MCF 10A (cell line): ENCODE measurements at regions not wholly inside any gene's neighbourhood (a gene's known extent, or its start where the extent isn't known, plus 50 kb on each side); places are given as distances from the start of the nearest gene placed in this dataset.

Experiments used
- BruUV-seq: library from RNA; stranded (reverse); fragments of 400-500 nt; replicated peaks from 2 replicates; lab custom pipeline; 2021; lab: Mats Ljungman, UMichigan
- CTCF ChIA-PET: fragments of 300-600 bp; sonication (Branson Sonifier 250); formaldehyde crosslinking; extraction: SDS; loops from one replicate; lab custom pipeline; 2021; ENCODE audit warnings: antibody characterized with exemption, inconsistent platforms; lab: Yijun Ruan, JAX
- POLR2A ChIA-PET: fragments of 300-600, 350-650 bp; sonication (Branson Sonifier 250); formaldehyde crosslinking; extraction: SDS; loops from one replicate; lab custom pipeline; 2020; ENCODE audit warnings: antibody characterized with exemption, inconsistent platforms; lab: Yijun Ruan, JAX
- DNase-seq: peaks from one replicate; pipeline ENCODE4 v3.0.0-alpha.2; 2018; ENCODE audit not compliant: unreplicated experiment
- H3K27ac Mint-ChIP-seq: one replicate; pipeline ENCODE4 v1.8.0; 2022; ENCODE audit warnings: mild to moderate bottlenecking, low read depth, mixed read lengths; ENCODE audit not compliant: unreplicated experiment
- H3K27me3 Mint-ChIP-seq: one replicate; pipeline ENCODE4 v1.8.0; 2022; ENCODE audit warnings: mixed read lengths; ENCODE audit not compliant: insufficient read depth, unreplicated experiment
- H3K36me3 Mint-ChIP-seq: one replicate; pipeline ENCODE4 v1.8.0; 2022; ENCODE audit warnings: mild to moderate bottlenecking, moderate library complexity, mixed read lengths; ENCODE audit not compliant: insufficient read depth, unreplicated experiment
- H3K4me1 Mint-ChIP-seq: one replicate; pipeline ENCODE4 v1.8.0; 2022; ENCODE audit warnings: mixed read lengths; ENCODE audit not compliant: insufficient read depth, unreplicated experiment
- H3K4me3 Mint-ChIP-seq: one replicate; pipeline ENCODE4 v1.8.0; 2022; ENCODE audit warnings: mild to moderate bottlenecking, moderate library complexity, mixed read lengths; ENCODE audit not compliant: unreplicated experiment
- H3K9me3 Mint-ChIP-seq: one replicate; pipeline ENCODE4 v1.8.0; 2022; ENCODE audit warnings: mixed read lengths; ENCODE audit not compliant: unreplicated experiment
- CTCF ChIP-seq: fragments of 200-600 bp; IDR thresholded peaks from one replicate; pipeline ENCODE4 v1.8.0; 2022; ENCODE audit warnings: antibody characterized with exemption, mild to moderate bottlenecking; ENCODE audit not compliant: unreplicated experiment
- intact Hi-C: fragments of 100-400 bp; cut with micrococcal nuclease; formaldehyde crosslinking; loops from 2 replicates; pipeline ENCODE4 v1.14.1; 2022

GRCh38 chr6:167441715-167442206 is 116.9 kb downstream of the TTLL2 start:
- POLR2A ChIA-PET = no interaction called here
- Mint-ChIP-seq H3K9me3 (no peaks in the 10 kb centered on the region), H3K4me1 (no peaks in the 10 kb centered on the region), H3K36me3 (no peaks in the 10 kb centered on the region), H3K4me3 (no peak overlapping the region), H3K27ac (no peak overlapping the region), H3K27me3 (peaks cover 66% of the 10 kb centered on the region)
- BruUV-seq = no TSS peak
- no peak for DNase-seq
- CTCF ChIA-PET = no interaction called here
- intact Hi-C loops = no loop called here
- TF ChIP-seq CTCF = no peak

- ChIA-PET CTCF (no interaction called here), POLR2A (no interaction called here)
- H3K4me3 Mint-ChIP-seq = no peak overlapping the region
- no peaks in the 10 kb centered on the region for H3K9me3 Mint-ChIP-seq
- no peak overlapping the region for H3K27ac Mint-ChIP-seq
- intact Hi-C loops = no loop called here
- no peaks in the 10 kb centered on the region for H3K4me1 Mint-ChIP-seq
- no peak for TF ChIP-seq CTCF
- no peaks in the 10 kb centered on the region for H3K36me3 Mint-ChIP-seq
- H3K27me3 Mint-ChIP-seq = peaks cover 66% of the 10 kb centered on the region
- no TSS peak for BruUV-seq
- no peak for DNase-seq
Measured at GRCh38 chr6:167442245-167442644, 117.4 kb downstream of the TTLL2 start.

- H3K27ac Mint-ChIP-seq = no peak overlapping the region
- H3K4me3 Mint-ChIP-seq = no peak overlapping the region
- TF ChIP-seq CTCF = no peak
- peaks cover 64% of the 10 kb centered on the region for H3K27me3 Mint-ChIP-seq
- intact Hi-C loops = no loop called here
- no peaks in the 10 kb centered on the region for H3K4me1 Mint-ChIP-seq
- no peak for DNase-seq
- no peaks in the 10 kb centered on the region for H3K36me3 Mint-ChIP-seq
- ChIA-PET POLR2A (no interaction called here), CTCF (no interaction called here)
- H3K9me3 Mint-ChIP-seq = no peaks in the 10 kb centered on the region
- BruUV-seq = no TSS peak
Measured at GRCh38 chr6:167442796-167443680, 118.2 kb downstream of the TTLL2 start.

- no peaks in the 10 kb centered on the region for H3K4me1 Mint-ChIP-seq
- peaks cover 47% of the 10 kb centered on the region for H3K27me3 Mint-ChIP-seq
- H3K9me3 Mint-ChIP-seq = no peaks in the 10 kb centered on the region
- BruUV-seq = no TSS peak
- ChIA-PET CTCF (interaction anchor here (1.0 kb wide), 1 partner anchor 658 kb away, joined by 3 read pairs; no protein-coding TSS in a partner anchor), POLR2A (no interaction called here)
- no peak overlapping the region for H3K4me3 Mint-ChIP-seq
- no peaks in the 10 kb centered on the region for H3K36me3 Mint-ChIP-seq
- no peak overlapping the region for H3K27ac Mint-ChIP-seq
- intact Hi-C loops = no loop called here
- DNase-seq = no peak
- TF ChIP-seq CTCF = no peak
Measured at GRCh38 chr6:167444602-167445346, 119.9 kb downstream of the TTLL2 start.
